DND-41 (cell line): ENCODE measurements at regions not wholly inside any gene's neighbourhood (a gene's known extent, or its start where the extent isn't known, plus 50 kb on each side); places are given as distances from the start of the nearest gene placed in this dataset.

Experiments used
- CTCF ChIP-seq: IDR thresholded peaks from 2 replicates; pipeline ENCODE4 v1.5.1; 2012; ENCODE audit warnings: borderline replicate concordance, low read length, moderate library complexity, mild to moderate bottlenecking; ENCODE audit not compliant: poor library complexity, severe bottlenecking; ENCODE audit errors: extremely low read depth
- EZH2 ChIP-seq: IDR thresholded peaks from 3 replicates; pipeline ENCODE4 v1.6.1; 2012; ENCODE audit warnings: borderline replicate concordance, low read depth, mild to moderate bottlenecking, moderate library complexity, low read length, inconsistent platforms; ENCODE audit not compliant: severe bottlenecking

DNA sequence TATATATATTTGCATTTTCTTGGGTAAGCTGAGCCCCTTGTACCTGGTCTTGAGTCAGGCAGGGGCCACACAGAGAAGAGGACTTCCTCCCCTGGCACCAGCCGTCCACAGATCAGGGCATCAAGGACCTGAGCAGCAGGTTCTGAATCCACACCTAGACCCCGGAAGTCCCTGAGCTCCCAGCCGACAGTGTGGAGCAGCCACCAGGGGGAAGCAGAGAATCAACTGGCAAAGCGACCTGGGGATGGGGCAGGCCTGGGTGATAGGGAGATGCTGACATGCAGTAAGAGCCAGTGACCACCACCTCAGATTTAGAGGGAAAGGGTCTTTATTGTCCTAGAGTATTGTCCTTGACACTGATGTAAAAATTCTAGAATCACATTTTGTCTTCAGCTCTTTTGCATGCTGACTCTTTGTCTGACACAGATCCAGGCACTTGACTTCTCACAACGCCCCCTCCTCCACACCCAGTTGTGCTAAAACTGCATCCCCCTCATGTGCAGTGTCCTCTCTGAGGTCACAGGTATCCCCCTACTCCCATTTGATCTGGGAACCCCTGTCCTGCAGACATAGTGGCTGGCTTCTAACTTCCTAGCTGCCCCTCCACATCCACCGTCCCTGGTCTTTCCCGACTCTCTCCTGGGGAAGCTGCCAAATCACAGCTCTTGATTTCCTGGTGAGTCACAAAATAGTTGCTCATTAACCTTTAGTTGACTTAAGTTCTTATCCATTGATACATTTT is 109.3 kb downstream of the GGTLC2 start:
- TF ChIP-seq CTCF (peak; percentile 92), EZH2 (no peak)
